AG10803 (cell line): ENCODE measurements at regions not wholly inside any gene's neighbourhood (a gene's known extent, or its start where the extent isn't known, plus 50 kb on each side); places are given as distances from the start of the nearest gene placed in this dataset.

Experiments
- DNase-seq: peaks from one replicate; pipeline ENCODE4 v3.0.0; 2010; ENCODE audit warnings: low read depth
- H3K4me3 ChIP-seq: 2 replicates; pipeline ENCODE4 v1.5.1; 2011; ENCODE audit warnings: mild to moderate bottlenecking, low read length, control low read depth
- TF ChIP-seq, protein P1 (sequence below): conservative IDR thresholded peaks from 2 replicates; pipeline ENCODE4 v1.5.1; 2011; ENCODE audit warnings: mild to moderate bottlenecking, low read length, control low read depth, inconsistent platforms

DNA sequence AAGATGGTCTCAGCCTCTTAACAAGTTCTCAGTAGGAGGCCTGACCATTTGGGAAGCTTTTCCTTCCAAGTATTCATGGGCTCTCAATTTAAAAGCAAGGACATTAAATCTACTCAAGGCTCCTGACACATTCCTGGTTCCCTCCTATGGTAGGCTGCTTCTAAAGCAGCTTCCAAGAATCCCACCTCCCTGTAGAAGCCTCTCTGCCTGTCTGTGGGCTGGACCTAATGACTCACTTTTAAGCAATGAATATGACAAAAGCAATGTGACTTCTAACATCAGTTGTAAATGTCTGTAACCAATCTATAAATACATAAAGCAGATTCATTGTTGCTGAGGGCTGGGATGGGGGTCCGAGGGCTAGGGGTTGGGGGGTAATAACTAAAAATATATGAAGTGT, 99.5 kb upstream of the FAM9B start:
- H3K4me3 ChIP-seq: no peak overlapping the region
- DNase-seq: peak; percentile 37
- TF ChIP-seq, protein P1, sequence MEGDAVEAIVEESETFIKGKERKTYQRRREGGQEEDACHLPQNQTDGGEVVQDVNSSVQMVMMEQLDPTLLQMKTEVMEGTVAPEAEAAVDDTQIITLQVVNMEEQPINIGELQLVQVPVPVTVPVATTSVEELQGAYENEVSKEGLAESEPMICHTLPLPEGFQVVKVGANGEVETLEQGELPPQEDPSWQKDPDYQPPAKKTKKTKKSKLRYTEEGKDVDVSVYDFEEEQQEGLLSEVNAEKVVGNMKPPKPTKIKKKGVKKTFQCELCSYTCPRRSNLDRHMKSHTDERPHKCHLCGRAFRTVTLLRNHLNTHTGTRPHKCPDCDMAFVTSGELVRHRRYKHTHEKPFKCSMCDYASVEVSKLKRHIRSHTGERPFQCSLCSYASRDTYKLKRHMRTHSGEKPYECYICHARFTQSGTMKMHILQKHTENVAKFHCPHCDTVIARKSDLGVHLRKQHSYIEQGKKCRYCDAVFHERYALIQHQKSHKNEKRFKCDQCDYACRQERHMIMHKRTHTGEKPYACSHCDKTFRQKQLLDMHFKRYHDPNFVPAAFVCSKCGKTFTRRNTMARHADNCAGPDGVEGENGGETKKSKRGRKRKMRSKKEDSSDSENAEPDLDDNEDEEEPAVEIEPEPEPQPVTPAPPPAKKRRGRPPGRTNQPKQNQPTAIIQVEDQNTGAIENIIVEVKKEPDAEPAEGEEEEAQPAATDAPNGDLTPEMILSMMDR: no peak

DNA sequence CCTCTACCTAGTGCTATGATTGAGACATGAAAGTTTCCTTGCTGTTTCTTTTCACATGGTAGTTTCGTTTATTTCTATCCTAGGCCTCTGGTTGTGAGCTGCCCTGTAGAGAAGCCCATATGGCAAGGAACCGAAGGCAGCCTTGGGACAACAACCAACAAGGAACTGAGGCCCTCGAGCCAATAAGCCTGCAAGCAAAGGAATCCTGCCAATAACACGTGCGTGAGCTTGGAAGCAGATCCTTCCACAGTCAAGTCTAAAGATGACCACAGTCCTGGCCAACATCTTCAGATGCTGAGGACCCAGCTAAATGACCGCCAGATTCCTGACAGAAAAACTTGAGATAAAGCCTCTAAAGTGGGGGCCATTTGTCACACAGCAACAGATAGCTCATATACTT, 100.4 kb upstream of the FAM9B start:
- TF ChIP-seq, protein P1: no peak
- no peak for DNase-seq
- no peak overlapping the region for H3K4me3 ChIP-seq

DNA sequence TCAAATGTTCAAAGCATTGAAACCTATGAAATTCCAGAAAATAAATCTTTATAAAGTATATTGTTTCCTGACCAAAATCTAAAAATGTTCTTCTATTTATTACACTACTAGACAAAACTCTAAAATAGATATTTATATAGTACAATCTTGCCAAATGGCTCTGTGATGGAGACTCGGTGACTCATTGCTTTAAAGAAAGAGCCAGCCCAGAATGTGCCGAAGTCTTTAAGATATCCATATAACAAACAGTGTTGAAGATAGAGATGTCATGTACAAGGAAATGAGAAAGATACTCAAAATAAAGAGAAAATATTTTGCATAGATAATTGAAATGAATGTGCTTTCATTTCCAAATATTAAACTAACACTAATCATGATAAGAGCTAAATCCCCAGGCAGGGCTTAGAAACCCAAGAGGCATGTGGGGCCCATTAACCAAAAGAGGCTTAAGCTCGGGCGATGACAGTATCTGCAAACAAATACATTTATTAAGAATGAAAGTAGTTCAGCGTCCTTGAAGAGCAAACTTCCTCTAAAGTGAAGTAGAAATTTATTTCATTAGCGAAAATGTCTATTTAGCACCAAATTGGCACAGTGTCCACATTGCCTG, 102.1 kb upstream of the FAM9B start:
- TF ChIP-seq, protein P1: no peak
- DNase-seq: no peak
- H3K4me3 ChIP-seq: no peak overlapping the region

DNA sequence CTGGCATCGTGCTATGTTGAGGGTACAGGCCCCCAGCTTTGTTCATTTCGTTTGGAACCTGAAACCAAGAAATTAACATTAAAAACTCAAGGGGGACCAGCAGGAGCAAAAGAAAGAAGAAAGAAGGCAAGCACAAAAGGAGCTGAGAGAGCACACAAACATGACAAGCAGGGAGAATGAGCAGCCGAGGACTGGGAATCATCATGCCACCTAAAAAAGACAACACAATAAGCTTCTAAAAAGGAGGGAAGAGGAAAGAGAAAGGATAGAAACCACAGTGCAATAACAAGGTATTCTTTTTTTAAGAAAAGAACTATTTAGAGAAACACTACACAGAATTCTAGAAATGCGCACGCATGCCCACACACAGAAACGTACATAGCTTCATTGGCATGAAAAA, 103.2 kb upstream of the FAM9B start:
- no peak for DNase-seq
- TF ChIP-seq, protein P1: no peak
- H3K4me3 ChIP-seq: no peak overlapping the region

DNA sequence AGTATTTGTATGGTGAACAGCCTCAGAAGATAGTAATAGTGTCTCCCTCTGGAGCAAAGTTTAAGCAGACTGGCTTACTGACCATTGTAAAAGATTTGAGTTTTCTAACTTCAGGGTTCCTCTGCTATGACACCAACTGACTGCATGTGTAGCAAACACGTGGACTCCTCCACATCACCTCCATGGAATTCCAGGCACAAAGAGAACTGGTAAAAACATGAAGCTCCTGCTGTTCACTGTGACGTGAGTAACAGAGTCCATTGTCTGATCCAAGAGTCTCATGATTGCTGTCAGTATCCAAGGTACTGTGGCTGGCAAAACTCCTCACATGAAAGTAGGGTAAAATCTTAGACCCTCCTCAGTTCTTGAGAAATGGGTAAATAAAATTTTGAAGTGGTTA, 107.6 kb upstream of the FAM9B start:
- H3K4me3 ChIP-seq: no peak overlapping the region
- DNase-seq: peak; percentile 66
- TF ChIP-seq, protein P1: no peak

DNA sequence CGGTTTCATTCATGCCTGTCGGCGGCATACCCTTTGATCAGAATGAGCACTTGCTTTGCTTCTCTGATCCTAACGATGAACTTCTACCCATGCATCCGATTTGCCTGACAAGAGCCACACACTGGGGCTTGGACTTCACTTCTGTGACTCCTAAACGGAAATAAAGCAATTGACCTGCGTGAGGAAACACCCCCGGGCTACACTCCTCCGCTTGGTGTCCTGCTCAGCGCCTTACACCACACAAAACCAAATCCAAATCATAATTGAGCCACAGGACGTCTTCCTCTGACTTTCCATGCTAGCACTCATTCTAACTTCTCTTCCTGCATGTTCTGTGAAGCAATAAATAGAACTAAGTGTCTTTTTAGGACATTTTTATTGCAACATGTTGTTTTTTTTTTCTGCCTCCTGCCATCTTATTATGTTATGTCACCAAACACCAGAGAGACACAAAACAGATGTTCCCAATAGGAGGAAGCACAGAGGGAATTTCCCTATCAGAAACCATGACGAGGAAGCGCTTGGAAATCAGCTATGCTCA, 110.8 kb upstream of the FAM9B start:
- TF ChIP-seq, protein P1: no peak
- DNase-seq: peak; percentile 48
- H3K4me3 ChIP-seq: no peak overlapping the region

DNA sequence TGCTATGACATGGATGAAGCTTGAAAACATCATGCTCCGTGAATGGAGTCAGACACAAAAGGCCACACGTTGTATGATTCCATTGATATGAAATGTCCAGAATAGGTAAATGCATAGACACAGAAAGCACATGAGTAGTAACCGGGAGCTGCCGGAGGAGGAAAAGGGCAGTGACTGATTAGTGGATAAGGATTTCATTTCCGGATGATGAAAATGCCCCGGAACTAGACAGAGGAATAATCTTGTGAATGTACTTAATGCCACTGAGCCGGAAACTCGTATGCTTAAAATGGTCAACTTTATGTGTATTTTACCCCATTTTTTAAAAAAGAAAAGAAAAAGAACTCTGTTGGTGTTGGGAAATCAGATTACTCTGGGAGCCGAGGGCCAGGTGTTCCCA, 112.7 kb upstream of the FAM9B start:
- TF ChIP-seq, protein P1: no peak
- no peak for DNase-seq
- H3K4me3 ChIP-seq: no peak overlapping the region
